ENCODE measurements at regions not wholly inside any gene's neighbourhood (a gene's known extent, or its start where the extent isn't known, plus 50 kb on each side); places are given as distances from the start of the nearest gene placed in this dataset.

DNA sequence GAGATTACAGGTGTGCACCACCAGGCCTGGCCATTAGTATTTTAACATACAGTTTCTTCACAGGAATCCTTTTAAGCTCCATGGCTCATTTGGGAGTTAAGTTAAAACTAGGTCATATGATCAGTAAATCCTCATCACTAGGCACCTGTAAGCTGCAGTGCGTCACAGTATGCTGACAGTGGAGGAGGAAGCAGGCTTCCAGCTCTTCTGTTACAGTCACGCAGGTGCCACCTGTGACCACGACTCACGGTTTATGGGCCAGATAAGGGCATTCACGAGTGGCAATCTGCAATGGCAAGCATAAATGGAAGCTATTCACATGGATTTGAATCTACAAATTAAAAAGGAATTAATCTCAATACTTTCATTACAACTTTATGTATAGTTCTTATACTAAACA is 129.4 kb upstream of the BCOR start:
- FAIRE-seq: no peak
- CTCF ChIA-PET (ENCODE audit: low intra/inter-chr PET ratio, low total read pairs): no interaction called here
- no peak for ATAC-seq
- TF ChIP-seq KDM5B (CRISPR knock-in tag; IDR thresholded peaks at IDR 0.05; ENCODE audit: borderline replicate concordance): no peak
- TF ChIP-seq AGO1 (IDR thresholded peaks at IDR 0.05; ENCODE audit: low read depth, low read length, poor library complexity, severe bottlenecking): no peak
- TF ChIP-seq ZNF382 (CRISPR knock-in tag; IDR thresholded peaks at IDR 0.05; ENCODE audit: borderline replicate concordance): no peak
- no peak for TF ChIP-seq ATF2 (CRISPR knock-in tag; IDR thresholded peaks at IDR 0.05)
- H3K79me2 ChIP-seq (ENCODE audit: insufficient read depth, low read length): no peaks in the 10 kb centered on the region
- POLR2A ChIA-PET: no interaction called here
- H3K4me1 ChIP-seq (ENCODE audit: insufficient read depth, low read length): no peaks in the 10 kb centered on the region
- BruUV-seq (replicated peaks): no TSS peak
- 46% methylated on average over 2 of the region's 5 CpGs for WGBS (ENCODE audit: low lambda C conversion rate)
- no peak overlapping the region for H3K9ac ChIP-seq (ENCODE audit: insufficient read depth, low read depth, low read length)
- no peaks in the 10 kb centered on the region for H3K9me3 ChIP-seq (ENCODE audit: low read length)
- no peaks in the 10 kb centered on the region for H3K27me3 ChIP-seq (ENCODE audit: control insufficient read depth in 1 of 2, insufficient read depth in 2 of 2, low read length in 2 of 2)
- no peak for DNase-seq (ENCODE audit: low spot score)
- H3K4me3 ChIP-seq (replicated peaks in 1 of 3; ENCODE audit: insufficient read depth in 1 of 3, low read depth in 2 of 3, low read length in 3 of 3): no peak overlapping the region
- intact Hi-C loops (cut with micrococcal nuclease; ENCODE audit: unreplicated experiment): no loop called here
- no peaks in the 10 kb centered on the region for H4K20me1 ChIP-seq (ENCODE audit: insufficient read depth, low read length)
- H3K36me3 ChIP-seq (replicated peaks in 1 of 2; ENCODE audit: control insufficient read depth in 1 of 2, insufficient read depth in 2 of 2, low read length in 2 of 2): no peaks in the 10 kb centered on the region
- no peak overlapping the region for H3K4me2 ChIP-seq (ENCODE audit: low read depth, low read length)
- in situ Hi-C loops (cut with HindIII; ENCODE audit: extremely low pct_ligation_motif_present, low pct_unique_long_range_greater_than_20kb): no loop called here
- H2AFZ ChIP-seq (ENCODE audit: low read length): no peak overlapping the region
- no peak overlapping the region for H3K27ac ChIP-seq (ENCODE audit: extremely low read length, insufficient read depth, low read length)

DNA sequence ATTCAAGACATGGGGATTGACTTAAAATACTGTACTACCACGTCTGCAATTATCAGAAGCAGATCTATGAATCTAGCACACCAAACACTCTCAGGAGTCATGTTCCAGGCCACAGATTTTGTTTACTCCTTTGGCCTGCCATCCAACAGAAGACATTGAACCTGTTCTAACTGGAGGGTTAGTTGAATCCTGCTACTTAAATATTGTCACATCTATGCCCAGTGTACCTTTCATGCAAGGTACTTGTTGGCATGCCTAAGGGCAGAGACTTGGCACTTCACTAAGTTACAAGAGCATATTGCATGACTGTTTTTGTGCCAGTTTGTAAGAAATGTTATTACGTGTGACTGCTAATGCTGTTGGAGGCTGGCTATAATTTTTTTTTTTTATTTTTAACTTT is 126.9 kb upstream of the BCOR start:
- H2AFZ ChIP-seq (ENCODE audit: low read length): no peak overlapping the region
- H3K9me3 ChIP-seq (ENCODE audit: low read length): no peaks in the 10 kb centered on the region
- TF ChIP-seq NR2F2 (IDR thresholded peaks at IDR 0.05; ENCODE audit: borderline replicate concordance, low read depth) (no peak), BRD4 (CRISPR knock-in tag; IDR thresholded peaks at IDR 0.05) (no peak), EEA1 (CRISPR knock-in tag; IDR thresholded peaks at IDR 0.05; ENCODE audit: borderline replicate concordance) (no peak), ZNF639 (CRISPR knock-in tag; conservative IDR thresholded peaks at IDR 0.05) (no peak), ZNF616 (CRISPR knock-in tag; IDR thresholded peaks at IDR 0.05; ENCODE audit: low read depth) (no peak), ZNF530 (CRISPR knock-in tag; IDR thresholded peaks at IDR 0.05; ENCODE audit: low read depth) (no peak), ONECUT2 (CRISPR knock-in tag; IDR thresholded peaks at IDR 0.05) (no peak), ZNF282 (IDR thresholded peaks at IDR 0.05; ENCODE audit: partially characterized antibody) (no peak), ZFP36L1 (CRISPR knock-in tag; IDR thresholded peaks at IDR 0.05) (no peak), TSC22D2 (CRISPR knock-in tag; IDR thresholded peaks at IDR 0.05; ENCODE audit: borderline replicate concordance) (no peak), BCLAF1 (IDR thresholded peaks at IDR 0.05) (no peak)
- intact Hi-C loops (cut with micrococcal nuclease; ENCODE audit: unreplicated experiment) (no loop called here), in situ Hi-C loops (cut with HindIII; ENCODE audit: extremely low pct_ligation_motif_present, low pct_unique_long_range_greater_than_20kb) (no loop called here)
- no peaks in the 10 kb centered on the region for H3K36me3 ChIP-seq (replicated peaks in 1 of 2; ENCODE audit: control insufficient read depth in 1 of 2, insufficient read depth in 2 of 2, low read length in 2 of 2)
- H3K4me3 ChIP-seq (replicated peaks in 1 of 3; ENCODE audit: insufficient read depth in 1 of 3, low read depth in 2 of 3, low read length in 3 of 3): no peak overlapping the region
- no peaks in the 10 kb centered on the region for H4K20me1 ChIP-seq (ENCODE audit: insufficient read depth, low read length)
- CTCF ChIA-PET (ENCODE audit: low intra/inter-chr PET ratio, low total read pairs): no interaction called here
- no peaks in the 10 kb centered on the region for H3K79me2 ChIP-seq (ENCODE audit: insufficient read depth, low read length)
- 10% methylated on average over 2 of the region's 2 CpGs for WGBS (ENCODE audit: low lambda C conversion rate)
- DNase-seq (ENCODE audit: low spot score) (no peak), ATAC-seq (no peak), FAIRE-seq (no peak)
- no TSS peak for BruUV-seq (replicated peaks)
- no peak overlapping the region for H3K27ac ChIP-seq (ENCODE audit: extremely low read length, insufficient read depth, low read length)
- no peak overlapping the region for H3K9ac ChIP-seq (ENCODE audit: insufficient read depth, low read depth, low read length)
- H3K4me1 ChIP-seq (ENCODE audit: insufficient read depth, low read length): no peaks in the 10 kb centered on the region
- no peak overlapping the region for H3K4me2 ChIP-seq (ENCODE audit: low read depth, low read length)
- H3K27me3 ChIP-seq (ENCODE audit: control insufficient read depth in 1 of 2, insufficient read depth in 2 of 2, low read length in 2 of 2): no peaks in the 10 kb centered on the region
- POLR2A ChIA-PET: no interaction called here

Data from HepG2 (cell line).